SK-N-DZ (cell line): ENCODE measurements at regions not wholly inside any gene's neighbourhood (a gene's known extent, or its start where the extent isn't known, plus 50 kb on each side); places are given as distances from the start of the nearest gene placed in this dataset.
A peak's percentile ranks its signal among the peaks of the same experiment; 100 is the strongest.
"Not testable (repeated sequence)": the region's sequence is repeated elsewhere in the genome, so short reads cannot be mapped to it uniquely, and the experiment has no call there.

Experiments
- DNase-seq: peaks from one replicate; pipeline ENCODE4 v3.0.0-alpha.2; 2015; ENCODE audit warnings: low spot score

DNA sequence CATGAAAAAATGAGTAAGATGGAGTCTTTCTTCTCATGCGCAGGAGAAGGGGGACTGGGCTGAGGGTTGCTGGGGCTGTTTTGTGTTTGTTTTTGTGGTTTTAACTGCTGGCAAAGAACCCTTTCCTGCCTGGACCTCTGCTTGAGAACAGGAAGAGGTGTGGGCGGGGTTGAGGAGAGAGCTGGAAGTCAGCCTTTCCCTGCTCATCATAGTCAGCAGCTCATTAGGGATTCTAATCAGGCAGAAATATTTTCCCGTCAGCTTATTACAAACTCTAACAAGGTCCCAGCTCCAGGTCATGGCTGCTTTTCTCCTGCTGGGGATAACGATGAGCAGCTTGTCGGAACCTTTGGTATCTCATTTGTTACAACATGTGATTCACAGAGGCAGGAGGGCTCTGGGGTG is 185.0 kb upstream of the NRXN3 start:
- no peak for DNase-seq

DNA sequence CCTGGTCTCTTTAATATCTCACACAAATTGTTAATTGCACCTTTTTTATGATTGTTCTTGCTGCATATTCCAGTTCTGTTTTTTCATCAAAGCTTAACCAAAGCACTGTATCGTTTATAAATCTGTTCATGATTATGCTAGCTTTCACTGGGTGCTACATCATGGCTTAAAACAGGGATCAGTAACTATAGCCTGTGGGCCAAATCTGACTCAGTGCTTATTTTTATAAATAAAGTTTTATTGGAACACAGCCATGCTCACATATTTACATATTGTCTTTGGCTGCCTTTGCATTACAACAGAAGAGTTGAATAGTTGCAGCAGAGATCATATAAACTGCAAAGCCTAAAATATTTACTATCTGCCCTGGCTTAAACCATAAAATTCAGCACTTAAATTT is 183.4 kb upstream of the NRXN3 start:
- no peak for DNase-seq

DNA sequence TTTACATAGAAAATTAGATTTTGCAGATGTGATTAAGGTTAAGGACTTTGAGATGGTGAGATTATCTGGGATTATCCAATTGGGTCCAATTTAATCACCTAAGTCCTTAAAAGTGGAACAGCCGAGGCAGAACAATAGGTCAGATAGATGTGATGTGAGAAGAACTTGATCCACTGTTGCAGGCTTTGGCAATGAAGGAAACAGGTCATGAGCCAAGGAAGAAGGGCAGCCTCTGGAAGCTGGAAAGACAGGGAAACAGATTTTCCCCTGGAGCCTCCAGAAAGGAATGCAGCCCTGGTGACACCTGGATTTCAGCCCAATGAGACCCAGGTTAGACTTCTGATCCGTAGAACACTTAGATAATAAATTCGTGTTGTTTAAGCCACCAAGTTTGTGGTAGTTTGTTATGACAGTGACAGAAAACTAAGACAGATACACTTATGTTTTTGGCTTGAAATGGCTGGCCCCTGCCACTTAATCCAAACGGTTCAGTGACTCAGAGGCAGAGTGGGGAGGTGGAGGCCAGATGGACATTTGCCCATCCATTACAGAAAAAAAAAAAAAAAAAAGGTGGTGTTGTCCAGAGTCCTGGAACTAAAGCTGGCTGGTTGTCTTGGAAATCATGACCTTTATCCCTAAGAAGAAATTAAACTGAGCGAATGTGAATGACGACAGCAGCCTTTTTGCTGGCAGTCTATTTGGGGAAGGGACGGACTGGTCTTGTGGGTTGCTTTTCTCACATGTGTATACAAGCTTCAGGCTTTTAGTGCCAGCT is 181.9 kb upstream of the NRXN3 start:
- no peak for DNase-seq

DNA sequence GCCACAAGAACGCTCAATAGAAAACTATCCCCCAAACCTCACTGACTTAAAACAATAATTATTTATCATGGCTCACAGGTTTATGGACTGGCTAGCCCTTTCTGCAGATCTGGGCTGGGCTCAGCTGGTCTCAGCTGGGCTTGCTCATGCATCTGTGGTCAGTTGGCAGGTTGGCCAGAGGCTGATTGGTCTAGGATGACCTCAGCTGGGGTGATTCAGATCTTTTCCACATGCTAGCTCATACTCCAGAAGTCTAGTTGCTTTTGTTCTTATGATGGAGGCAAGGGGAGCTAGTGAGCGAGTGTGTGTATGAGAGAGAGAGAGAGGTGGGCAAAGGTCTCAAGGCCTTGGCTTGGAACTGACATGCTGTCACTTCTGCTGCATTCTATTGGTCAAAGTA is 181.2 kb upstream of the NRXN3 start:
- DNase-seq = no peak

DNA sequence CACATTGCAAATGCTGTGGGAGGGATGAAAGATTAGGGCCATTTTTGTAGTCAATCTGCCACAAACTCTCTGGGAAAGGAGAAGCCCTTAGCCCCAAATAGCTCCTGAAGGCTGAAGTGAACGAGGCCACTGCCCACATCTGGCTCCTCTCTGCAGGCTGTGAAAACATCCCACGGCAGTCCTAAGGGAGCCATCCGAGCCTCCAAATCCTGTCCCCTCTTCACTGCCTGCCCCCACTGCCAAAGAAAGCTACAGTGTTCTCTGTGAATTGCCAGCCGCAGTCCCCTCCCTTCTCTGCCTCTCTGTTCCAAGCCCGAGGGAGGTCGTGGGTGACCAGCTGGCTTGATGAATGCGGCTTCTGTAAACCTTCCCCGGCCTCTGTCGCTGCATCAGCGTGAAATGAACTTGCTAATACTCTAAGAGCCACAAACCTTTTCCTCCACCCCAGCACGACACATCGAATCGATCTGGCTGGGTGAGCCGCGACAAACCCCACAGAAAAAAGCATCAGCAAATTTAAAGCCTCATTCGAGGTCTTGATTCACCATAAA is 180.7 kb upstream of the NRXN3 start:
- no peak for DNase-seq

DNA sequence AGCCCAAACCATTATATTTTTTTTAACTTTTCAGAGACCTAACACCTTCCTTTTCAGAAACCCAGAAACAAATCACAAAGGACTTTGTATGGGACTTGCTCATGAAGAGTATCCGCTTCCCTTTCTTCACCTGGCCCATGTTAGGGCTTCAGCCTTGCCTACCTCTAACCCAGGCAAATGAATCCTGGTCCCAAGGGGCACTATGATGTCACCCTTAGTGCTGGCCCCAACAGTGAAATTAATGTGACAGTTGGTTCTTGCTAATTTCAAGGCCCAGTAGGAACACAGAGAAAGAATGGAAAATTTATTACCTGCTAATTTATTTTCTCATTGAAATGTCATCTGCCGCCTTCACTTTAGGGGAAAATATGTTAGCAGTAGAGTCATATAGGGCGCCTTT is 179.8 kb upstream of the NRXN3 start:
- DNase-seq = no peak

DNA sequence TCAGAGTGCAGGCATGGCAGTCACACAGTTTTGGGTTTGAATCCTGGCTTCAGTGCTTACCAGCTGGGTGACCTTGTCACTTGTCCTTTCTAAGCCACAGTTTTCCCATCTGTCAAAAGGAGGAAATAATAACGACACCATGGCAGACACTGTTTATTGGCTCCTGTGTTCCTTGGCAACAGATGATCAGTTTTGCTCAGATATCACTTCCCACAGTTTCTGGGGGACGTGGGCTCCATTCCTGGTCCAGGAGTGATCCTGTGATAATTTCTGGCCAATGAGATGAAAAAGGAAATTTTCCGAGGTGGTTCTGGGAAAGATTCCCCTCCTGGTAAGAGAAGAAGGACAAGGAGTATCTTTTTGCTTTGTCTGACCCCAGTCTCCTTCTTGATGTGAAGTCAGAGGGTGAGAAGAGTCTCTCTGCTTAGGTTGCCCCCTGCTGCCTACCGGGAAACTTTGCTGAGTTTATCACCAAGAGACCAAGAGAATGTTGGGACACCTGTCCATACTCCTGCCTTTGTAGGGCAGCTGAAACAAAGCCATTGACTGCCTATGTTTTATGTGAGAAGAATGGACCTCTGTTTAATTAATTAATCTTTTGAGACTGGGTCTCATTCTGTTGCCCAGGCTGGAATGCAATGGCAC is 178.9 kb upstream of the NRXN3 start:
- DNase-seq = peak; percentile 32

DNA sequence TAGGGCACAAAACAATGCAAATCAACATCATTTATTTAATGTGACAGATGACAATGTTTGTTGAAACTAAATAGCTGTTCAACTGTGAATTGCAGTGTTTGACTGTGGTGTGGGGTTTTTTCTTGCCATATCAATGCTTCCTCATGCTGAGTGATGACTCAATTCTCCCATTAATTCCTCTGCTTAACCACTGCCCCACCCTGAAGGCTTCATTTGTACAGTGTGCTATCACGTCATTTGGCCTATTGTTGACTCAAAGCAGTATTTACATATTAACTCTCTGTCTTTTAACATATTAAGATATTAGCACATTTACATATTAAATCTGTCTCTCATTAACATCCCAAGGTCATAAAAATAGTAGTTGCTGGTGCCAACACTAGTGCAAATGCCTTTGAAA is 164.8 kb upstream of the NRXN3 start:
- DNase-seq = no peak

DNA sequence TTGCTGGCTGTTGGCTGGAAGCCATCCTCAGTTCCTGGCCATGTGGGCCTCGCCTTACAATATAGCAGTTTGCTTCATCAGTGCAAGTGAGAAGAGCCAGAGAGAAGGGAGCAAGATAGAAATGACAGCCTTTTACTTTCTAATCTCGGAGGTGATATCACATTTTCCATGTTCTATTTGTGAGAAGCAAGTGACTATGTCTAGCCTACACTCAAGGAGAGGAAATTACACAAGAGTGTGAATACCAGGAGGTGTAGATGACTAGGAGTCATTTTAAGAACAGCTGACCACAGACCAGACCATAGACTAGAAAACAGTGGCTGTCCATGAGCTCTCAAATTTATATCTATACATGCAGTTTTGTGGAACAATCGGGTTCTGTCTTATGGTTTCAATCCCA is 163.0 kb upstream of the NRXN3 start:
- DNase-seq = no peak

DNA sequence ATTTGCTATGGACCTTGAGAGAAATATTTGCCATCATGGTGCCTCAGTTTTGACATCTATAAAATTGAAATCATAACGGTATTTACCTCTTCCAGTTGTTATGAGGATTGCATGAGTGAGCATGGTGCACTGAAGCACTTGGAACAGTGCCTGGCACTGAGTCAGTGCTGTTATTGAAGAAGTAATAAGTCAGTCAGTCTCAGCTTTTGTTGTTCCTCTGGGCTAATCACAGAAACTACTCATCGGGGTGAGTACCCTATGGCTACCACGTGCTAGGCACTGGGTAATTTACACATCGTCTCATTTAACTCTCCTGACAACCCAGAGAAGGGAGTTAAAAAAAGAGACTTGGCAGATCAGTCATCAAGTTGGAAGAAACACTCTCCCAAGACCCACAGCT is 159.5 kb upstream of the NRXN3 start:
- DNase-seq = no peak

DNA sequence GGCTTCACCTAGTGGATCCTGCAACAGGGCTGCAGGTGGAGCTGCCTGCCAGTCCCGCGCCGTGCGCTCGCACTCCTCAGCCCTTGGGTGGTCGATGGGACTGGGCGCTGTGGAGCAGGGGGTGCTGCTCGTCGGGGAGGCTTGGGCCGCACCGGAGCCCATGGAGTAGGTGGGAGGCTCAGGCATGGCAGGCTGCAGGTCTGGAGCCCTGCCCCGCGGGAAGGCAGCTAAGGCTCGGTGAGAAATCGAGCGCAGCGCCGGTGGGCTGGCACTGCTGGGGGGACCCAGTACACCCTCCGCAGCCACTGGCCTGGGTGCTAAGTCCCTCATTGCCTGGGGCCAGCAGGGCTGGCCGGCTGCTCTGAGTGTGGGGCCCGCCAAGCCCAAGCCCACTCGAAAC is 156.3 kb upstream of the NRXN3 start:
- not testable (repeated sequence) for DNase-seq

DNA sequence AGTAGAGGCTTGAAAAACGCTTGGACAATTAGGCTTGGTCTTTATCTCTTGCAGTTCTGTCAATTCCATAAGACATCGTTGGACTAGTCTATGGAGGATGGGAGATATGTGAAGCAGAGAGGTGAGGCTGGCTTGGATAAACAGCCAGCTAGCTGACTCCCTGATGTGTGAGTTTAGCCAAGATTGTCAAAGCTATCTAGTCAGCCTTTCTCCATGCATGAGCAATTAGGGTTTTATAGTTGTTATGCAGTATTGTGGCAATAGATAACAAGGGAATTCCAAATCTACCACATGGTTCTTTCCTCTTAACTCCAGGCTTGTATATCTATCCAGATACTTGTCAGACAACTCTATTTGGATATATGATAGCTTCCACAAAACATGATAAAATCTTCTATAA is 153.6 kb upstream of the NRXN3 start:
- DNase-seq = no peak

DNA sequence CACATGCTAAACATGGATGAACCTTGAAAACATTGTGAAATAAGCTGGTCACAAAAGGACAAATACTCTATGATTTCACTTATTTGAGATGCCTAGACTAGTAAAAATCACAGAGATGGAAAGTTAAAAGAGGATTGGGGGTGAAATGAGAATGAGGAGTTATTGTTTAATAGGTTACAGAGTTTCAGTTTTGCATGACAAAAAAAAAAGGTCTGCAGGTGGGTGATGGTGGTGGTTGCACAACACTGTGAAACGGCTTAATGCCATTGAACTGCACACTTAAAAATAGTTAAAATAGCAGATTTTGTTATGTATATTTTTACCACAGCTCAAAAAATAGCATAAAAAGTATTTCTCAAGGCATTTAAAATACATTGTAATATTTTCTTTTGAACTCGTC is 151.9 kb upstream of the NRXN3 start:
- no peak for DNase-seq

DNA sequence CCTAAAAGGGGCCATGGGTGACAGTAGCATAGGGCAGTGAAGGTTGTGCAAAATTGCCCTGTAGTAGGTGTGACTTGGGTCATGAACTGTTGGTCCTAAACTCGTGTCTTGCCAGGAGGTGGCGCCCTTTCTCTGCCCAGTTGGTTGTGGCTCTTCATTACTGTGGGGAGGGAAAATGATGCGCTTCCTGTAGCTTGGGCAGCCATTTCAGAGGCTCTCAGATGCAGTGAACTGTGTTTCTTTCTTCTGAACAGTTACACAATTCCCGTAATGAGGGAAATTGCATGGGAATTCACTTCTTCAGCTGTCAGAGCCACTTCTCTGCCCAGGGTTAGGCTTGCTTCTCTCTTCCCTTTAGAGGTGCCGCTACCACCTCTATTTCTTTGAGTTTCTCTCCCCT is 148.1 kb upstream of the NRXN3 start:
- DNase-seq = peak; percentile 67

DNA sequence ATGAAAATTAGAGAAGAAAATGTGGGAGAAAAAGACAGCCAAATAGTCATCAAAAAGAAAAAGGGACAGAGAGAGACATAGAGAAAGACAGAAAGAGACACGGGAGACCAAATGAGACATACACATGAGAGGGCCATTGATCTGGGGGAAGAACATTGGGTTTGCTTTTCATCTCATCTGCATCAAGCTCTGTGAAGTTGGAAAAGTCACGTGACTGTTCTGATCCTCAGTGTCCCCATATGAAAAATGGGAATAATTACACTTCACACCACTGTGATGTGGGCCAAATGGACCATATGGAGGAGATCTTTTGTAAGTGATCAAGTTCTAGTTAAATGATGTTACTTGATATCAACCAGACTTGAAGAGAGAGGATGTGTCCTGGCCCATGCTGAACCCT is 147.1 kb upstream of the NRXN3 start:
- DNase-seq = no peak

DNA sequence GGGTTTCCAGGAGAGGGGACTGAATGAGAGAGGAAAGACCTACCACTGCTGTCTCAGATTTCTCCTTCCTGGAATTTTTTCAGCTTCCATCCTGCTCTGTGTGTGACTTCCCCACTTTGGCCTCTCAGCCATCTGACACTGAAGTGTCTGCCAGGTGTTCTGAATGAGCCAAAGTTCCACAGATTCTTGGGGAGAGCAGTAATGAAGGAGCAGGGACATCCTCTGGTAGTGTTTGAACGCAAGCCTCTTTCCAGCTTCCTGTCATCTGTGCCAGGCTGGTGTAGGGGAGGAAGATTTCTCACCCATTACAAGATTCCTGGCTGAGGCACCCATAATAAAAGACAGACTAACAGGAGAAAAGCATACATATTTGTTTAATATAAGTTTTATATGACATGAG is 141.7 kb upstream of the NRXN3 start:
- no peak for DNase-seq

DNA sequence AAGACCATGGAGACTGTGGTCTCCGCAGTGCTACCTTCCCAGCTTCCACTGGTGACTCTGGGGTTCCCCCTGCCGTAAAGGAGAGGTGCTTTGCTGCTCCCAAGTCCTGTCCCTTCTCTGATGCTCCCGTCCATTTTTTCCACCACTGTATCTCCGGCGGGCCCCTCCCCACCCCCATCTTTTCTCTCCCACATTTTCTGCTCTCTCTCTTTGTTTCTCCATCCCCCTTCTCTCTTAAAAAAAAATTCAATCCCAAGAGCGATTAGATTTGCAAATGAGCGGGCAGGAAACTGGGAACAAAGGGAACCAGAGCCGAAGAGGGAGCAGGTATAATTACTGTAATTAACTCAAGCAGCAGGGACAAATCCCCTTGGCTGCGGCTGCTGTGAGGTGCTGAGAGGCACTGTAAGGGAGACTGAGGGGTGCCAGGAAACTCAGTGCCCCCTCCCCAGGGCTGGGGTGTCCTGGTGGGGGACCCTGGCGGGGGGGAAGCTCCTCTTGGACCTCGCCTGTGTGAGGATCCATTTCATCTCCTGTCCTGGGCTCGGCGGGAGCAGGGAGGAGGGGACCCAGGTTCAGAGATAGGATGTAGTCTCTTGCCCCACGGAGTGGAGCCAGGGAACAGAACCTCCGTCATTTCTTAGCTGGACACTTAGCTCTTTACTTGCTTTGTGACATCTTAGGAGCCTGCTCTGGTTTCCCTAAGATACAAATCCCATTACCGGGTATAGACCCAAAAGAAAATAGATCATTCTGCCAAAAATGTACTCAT is 140.4 kb upstream of the NRXN3 start:
- peak; percentile 60 for DNase-seq

DNA sequence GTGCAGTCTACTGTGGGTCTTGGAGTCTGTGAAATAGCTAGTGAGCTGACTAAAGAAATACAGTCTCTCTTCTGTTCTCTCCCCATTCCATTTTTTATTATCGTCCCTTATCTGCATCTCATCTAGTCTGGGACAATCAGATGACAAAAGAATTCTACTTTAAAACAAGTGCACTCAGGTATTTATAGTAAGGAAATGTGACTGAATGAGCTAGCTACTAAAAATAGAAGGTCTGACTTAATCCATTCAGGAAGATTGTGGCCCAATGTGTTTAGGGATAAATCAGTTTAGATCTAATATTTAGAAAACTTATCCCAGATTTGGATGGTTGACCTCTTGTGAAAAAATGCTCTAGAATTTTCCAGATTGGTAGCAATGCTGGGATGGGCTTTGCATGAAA is 126.8 kb upstream of the NRXN3 start:
- no peak for DNase-seq

DNA sequence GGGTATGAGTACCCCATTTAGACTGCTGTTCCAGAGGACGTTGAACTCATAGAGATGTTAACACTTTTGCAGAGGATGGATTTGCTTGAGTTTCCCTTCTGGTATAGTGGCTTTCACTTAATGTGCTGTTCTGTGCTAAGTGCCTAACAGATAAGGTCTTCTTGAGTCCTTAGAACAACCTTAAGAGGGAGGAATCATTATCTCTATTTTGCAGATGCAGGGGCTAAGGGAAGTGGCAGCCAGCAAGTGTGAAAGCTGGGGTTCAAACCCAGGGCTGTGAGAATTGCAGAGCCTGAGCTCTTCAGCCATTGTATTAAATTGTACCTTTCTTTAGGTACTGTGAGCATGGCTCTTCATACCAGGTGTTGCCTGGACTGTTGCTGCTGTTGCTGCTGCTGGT is 122.1 kb upstream of the NRXN3 start:
- DNase-seq = no peak

DNA sequence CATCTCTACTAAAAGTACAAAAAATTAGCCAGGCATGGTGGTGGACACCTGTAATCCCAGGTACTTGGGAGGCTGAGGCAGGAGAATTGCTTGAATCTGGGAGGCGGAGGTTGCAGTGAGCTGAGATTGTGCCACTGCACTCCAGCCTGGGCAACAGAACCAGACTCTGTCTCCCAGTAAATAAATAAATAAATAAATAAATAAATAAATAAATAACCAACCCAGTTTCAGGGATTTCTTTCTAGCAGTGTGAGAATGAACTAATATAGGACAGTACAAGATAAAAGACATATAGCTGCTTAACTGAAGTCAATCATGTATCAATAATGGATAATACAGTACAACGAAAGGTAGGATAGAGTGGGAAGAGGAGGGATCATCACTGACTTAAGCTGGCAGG is 113.3 kb upstream of the NRXN3 start:
- not testable (repeated sequence) for DNase-seq

DNA sequence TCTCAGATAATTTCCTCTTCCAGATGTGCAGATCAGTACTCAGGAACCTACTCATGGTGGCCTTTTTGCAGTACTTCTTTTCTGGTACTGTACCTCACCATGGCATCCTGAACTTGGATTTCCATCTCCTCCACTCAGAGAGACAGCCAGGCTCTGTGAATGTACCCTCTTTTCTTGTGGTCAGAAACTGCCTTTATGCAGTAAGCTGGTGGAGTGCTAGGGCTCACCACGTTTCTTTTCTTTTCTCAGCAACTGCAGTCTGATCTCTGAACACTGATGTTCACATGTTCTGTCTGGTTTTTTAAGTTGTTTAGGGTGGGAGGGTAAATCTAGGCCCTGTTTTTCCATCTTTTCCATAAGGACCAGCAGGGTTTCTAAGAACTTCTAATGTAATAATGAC is 99.8 kb upstream of the NRXN3 start:
- no peak for DNase-seq

DNA sequence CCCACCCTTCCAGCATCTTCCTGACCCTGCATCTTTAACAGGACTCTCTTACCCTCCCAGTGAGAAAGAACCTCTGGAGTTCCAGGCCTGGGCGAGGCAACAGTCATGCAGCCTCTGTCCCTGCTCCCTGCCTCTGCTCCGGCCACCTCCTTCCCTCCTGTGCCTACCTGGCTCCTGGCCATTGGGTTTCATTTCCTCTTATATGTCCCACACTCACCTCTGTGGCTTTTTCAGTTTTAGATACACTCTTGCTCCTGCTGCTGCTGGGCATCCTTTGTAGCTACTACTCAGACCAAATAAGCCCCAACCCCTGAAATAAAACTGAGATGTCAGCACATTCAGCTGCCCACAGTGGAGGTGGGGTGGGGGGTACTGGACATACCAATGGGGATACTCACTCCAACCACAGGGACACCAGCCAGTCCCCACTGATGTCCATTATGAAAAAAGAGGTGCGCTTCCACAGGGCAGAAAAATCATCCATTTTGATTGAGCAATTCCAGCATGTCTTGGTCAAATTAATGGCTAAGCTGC is 99.1 kb upstream of the NRXN3 start:
- DNase-seq = no peak
